HG03196 (cell line): ENCODE measurements at regions not wholly inside any gene's neighbourhood (a gene's known extent, or its start where the extent isn't known, plus 50 kb on each side); places are given as distances from the start of the nearest gene placed in this dataset.
"Not testable (repeated sequence)": the region's sequence is repeated elsewhere in the genome, so short reads cannot be mapped to it uniquely, and the experiment has no call there.

Experiments
- ATAC-seq: cut with Tn5 transposase; IDR thresholded peaks from one replicate; pipeline ENCODE4 v1.9.1; 2021; ENCODE audit not compliant: unreplicated experiment

DNA sequence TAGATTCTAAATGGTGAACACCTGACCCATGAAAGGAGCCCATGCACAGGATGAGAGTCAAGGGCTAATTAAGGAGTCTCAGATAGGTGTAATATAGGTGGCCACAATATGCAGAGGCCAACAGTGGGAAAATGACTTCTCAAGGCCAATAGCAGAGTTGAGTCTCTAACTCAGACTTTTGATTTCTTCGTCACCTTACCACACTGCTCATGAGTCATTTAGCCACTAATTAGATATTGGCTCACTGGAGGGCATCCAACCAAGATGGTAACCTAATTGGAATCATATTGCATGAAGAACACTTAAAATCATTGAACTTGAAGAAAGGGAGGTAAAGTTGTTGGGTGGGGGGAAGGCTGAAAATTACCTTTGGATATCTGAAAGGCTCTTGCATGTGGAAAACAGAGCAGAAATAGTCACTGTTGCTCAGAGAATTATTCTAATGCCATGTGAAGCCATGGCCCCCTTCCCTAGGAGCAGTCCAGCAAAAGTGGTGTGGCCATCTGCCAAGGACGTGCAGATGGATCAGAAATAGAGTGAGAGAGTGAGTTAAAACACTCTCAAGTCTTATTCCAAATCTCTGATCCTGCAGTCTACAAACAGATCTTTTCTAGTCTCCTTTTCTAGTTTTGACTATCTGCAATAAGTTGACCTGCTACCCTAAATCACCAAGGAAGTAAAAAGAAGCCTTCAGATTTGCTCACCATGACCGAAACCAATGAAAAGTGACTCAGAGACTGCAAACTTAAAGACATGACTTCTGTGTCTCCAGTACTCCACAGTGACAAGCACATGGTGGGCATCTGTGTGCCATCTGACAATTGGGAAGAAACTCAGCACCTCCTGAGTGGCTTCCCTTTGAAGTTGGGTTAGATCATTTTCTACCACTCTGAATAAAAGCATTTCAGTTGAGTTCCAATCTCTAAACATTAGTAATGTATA, 93.9 kb upstream of the C1QTNF7 start:
- ATAC-seq, result no peak

DNA sequence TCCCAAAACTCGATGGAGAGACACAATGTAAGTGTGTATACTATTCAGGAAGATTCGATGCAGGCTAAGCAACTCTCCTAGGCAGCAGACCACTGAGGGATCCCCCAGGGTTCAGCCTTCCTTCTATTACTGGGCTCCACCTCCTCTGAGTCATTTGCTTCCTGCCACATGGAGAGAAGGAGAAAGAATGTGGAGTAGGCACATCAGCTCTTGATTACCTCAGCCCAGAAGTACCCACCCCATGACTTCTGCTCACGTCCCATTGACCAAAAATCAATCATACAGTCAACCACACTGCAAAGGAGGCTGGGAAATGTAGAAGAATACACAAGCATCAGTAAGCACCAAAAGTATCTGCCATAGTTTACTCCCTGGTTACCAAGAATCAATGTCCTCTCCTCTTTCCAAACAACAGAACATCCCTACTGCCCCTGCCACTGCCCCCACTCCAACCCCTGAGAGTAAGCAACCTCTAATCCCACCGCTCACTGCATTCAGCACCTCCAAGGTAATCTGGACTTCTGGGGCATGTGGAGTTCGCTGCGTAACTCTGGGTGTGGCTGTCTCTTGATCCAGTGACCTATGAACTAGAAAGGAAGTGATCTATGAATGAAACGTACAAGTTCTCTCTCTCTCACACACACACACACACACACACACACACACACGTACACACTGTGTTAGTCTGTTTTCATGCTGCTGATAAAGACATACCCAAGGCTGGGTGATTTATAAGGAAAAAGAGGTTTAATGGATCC, 91.2 kb upstream of the C1QTNF7 start:
- no peak for ATAC-seq

GRCh38 chr4:15337168-15337657, 90.6 kb upstream of the C1QTNF7 start:
- not testable (repeated sequence) for ATAC-seq

DNA sequence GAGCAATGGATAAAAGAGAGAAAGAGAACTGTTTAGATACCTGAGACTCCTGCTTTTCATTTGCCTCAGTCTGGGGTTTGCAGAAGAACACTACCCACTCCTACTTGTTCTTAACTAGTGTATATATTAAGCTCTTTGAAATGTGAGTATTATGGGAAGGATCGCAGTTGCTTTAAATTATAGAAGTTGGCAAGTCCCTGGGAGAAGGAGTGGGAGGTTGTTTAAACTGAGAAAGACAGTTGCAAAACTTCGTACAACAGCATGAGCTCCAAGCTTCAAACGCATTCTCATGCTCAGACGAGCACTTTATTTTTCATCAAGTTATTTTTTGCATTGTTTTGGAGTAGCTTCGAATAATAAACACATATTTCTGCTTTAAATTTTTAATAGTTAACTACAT, 88.1 kb upstream of the C1QTNF7 start:
- ATAC-seq, result no peak

GRCh38 chr4:15340332-15340731, 87.5 kb upstream of the C1QTNF7 start:
- ATAC-seq, result no peak

- no peak for ATAC-seq
Measured at GRCh38 chr4:15340902-15341732, 86.7 kb upstream of the C1QTNF7 start.

DNA sequence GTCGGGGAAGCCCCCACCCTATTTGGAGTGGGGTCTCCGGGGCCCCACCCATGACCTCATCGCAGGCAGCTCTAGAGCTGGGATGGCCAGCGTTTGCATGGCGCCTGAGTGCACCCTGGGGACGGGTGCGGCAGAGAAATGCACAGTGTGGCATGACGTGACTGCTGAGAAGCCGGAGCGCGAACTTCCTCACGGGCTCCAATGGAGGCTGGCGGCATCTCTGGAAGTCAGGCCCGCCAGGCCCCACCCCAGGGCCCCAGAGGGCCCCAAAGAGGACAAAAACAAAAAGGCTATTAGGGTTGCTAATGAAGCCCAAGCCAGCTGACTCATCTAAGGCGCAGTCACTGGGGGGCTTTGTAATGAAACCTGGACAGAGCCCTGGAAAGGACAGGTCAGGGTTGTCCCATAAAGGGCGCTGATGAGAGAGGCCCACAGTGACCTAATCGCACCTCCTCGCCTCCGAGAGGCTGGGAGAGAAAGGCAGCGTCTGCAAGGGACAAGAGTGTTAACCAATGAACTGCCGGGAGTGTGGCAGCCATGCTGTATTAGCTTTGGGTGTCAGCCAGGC, 86.0 kb upstream of the C1QTNF7 start:
- ATAC-seq, result no peak

GRCh38 chr4:15343000-15343399, 84.8 kb upstream of the C1QTNF7 start:
- no peak for ATAC-seq

DNA sequence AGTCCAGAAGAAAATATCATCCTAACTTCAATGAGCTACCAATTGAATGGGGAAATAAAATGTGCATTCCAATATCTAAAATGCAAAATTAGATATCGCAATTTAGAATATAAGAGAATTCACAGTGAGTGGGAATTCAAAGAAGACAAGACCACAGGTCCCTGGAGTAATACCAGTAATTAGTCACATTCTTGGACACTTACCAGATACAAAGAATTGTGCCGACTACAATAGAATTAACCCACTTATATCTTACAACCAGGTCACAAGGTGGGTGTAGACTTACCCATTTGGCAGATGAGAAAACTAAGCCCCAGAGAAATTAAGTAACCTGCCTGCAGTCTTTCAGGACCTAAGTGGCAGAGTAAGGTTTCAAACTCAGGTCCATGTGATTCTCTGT, 84.3 kb upstream of the C1QTNF7 start:
- ATAC-seq, result no peak

DNA sequence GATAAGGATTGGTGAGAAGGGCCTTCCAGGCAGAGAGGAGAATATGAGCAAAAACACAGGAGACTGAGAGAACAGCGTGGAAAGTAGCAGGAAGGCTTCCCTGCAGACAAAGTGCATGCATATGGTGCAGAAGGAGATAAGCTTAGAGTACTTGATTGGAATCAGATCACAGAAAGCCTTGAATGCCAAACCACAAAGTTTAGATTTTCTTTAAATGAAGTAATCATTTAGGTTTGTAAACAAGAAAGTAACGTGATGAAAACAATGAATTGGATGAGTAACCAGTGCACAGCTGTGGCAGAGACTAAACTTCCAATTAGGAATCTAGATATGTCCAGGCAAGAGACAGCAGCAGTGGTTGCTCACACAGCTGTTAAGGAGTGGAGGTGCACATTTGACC, 83.8 kb upstream of the C1QTNF7 start:
- no peak for ATAC-seq

GRCh38 chr4:15345134-15345533, 82.7 kb upstream of the C1QTNF7 start:
- no peak for ATAC-seq

DNA sequence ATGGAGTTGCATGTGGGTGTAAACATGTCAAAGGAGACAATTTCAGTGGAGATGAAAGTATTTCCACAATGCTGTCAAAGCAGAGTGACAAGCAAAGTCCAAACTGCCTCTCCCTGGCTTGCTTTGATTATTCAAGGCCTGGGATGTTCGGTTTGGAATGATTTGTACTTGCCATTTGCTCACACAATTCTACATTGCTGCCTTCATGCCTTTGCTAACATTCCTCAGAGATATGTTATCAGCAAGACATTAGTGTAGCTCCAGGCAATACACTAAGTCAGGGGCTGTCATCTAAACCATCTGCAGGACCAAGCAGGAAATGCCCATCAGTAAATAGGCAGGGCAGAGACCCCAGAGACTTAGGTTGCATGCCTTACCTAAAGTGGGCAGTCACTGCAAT, 79.6 kb upstream of the C1QTNF7 start:
- no peak for ATAC-seq

- ATAC-seq, result no peak
Measured at GRCh38 chr4:15348695-15349094, 79.1 kb upstream of the C1QTNF7 start.

GRCh38 chr4:15349531-15349935, 78.3 kb upstream of the C1QTNF7 start:
- ATAC-seq, result no peak

- no peak for ATAC-seq
Measured at GRCh38 chr4:15349965-15350364, 77.9 kb upstream of the C1QTNF7 start.

- ATAC-seq, result no peak
Measured at GRCh38 chr4:15352524-15352923, 75.3 kb upstream of the C1QTNF7 start.

- ATAC-seq, result no peak
Measured at GRCh38 chr4:15353207-15353606, 74.6 kb upstream of the C1QTNF7 start.

DNA sequence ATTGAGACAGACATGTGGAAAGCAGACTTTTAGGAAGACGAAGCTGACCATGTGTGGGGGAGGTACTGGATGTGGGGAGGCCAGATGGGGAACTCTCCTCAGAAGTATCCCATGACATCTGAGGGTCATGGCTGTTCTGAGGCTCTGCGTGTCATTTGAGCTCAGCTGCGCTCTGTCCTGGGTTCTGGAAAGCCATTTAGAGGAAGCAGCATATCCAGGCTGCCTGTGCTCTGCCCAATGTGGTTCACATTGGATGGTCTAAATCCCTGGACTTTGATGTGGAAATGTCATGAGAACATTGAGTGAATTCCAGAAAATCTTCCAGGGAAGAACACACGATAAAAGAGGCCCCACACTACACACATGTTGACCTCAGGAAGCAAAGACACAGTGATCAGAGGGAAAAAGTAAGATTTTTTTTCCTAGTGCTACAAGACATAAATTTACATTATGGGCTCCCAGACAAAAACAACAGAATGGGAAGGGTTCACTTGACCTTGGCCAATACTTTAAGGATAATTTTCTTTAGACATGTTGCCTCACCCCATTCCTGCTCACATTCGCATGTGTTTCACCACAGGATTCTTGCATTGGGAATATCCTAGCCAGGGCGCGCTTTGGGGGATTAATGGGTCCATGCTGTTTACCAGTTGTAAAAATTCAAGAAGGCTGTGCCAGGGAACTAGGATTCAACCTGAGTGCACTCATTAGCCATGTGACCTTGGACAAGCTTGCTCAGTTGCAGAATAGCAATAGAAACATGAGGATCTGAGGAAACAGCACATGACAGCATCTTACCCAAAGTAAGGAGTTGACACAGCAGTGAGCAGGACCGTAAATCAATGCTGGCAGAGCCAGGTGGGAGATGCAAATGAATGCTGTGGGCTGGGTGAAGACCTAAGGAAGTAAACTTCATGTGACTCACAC, 73.2 kb upstream of the C1QTNF7 start:
- no peak for ATAC-seq

DNA sequence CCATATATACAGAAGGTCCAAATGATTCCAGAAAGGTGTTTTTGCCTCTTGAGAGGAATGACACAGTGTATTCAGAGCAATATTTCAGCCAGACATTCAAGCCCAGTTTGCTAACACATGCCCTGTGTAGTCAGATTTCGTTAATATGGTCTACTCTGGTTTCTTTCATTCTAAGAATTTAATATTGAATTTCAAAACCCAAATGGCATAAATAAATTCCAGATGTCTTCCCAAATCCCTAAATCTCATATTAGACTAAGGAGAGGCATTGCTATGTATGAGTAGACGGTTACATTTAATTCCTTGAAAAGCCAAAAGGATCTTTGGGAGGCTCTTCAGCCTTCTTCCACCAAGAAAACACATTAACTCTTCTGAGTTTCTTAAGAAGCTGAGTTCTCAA, 66.3 kb upstream of the C1QTNF7 start:
- ATAC-seq, result no peak

DNA sequence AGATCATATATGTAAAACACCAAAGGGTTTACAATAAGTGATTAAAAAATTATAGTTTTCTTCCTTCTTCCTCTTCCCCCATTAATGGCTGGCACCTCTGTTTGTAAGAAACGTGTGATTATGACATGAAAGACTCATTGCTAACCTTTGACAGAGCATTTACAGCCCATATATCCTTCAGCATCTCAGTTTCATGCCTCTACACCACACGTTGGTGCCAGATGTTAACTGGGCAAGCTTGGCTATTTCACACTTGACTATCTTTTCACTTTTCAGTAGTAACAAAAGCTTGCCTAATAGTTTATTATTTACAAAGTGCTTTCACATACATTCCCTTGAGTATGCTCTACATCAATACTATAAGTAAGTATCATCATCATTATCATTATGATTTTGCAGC, 65.3 kb upstream of the C1QTNF7 start:
- no peak for ATAC-seq
